GM12873 (cell line): ENCODE measurements at regions not wholly inside any gene's neighbourhood (a gene's known extent, or its start where the extent isn't known, plus 50 kb on each side); places are given as distances from the start of the nearest gene placed in this dataset.

Source experiments
- TF ChIP-seq, protein P1 (sequence below): IDR thresholded peaks from 2 replicates; pipeline ENCODE4 v1.5.1; 2012; ENCODE audit warnings: low read depth, mild to moderate bottlenecking, moderate library complexity, low read length, control low read depth; ENCODE audit not compliant: insufficient read depth; ENCODE audit errors: missing control alignments

DNA sequence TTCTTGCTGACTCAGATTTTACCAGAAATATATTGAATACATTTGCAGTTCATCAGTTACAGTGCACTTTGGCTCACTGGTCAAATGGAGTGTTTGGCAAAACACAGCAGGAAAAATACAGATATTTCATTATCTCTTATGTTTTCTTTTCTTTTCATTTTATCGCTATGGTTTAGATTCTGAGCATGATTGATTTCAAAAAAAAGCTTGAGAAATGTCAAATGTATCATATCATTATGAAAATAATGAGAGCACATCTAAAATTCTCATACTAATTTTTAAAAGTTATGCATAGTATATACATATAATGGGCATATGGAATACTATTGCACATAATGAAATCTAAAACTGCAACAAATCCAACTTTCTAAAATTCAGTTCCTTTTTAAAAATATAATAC lies 593.8 kb upstream of the PCDH7 start:
- TF ChIP-seq, protein P1, sequence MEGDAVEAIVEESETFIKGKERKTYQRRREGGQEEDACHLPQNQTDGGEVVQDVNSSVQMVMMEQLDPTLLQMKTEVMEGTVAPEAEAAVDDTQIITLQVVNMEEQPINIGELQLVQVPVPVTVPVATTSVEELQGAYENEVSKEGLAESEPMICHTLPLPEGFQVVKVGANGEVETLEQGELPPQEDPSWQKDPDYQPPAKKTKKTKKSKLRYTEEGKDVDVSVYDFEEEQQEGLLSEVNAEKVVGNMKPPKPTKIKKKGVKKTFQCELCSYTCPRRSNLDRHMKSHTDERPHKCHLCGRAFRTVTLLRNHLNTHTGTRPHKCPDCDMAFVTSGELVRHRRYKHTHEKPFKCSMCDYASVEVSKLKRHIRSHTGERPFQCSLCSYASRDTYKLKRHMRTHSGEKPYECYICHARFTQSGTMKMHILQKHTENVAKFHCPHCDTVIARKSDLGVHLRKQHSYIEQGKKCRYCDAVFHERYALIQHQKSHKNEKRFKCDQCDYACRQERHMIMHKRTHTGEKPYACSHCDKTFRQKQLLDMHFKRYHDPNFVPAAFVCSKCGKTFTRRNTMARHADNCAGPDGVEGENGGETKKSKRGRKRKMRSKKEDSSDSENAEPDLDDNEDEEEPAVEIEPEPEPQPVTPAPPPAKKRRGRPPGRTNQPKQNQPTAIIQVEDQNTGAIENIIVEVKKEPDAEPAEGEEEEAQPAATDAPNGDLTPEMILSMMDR: no peak

DNA sequence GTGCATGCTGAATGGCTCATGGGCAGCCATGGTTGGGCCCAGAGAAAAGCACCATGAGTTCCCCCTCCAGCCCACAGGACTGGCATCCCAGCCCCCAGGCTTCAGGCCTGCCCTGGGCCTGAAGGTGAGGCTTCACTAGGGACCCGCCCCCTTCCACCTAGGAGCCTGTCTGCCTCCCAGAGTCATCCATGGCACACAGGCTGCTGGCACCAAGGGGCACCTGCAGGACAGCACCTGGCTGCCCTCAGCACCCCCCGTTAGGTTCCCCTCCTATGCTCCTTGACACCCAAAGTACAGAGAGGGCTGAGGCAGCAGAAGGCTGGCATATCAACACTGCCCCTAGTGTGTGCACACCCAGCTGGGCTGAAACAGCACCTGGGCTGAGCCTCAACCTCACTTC lies 566.7 kb upstream of the PCDH7 start:
- TF ChIP-seq, protein P1: no peak

DNA sequence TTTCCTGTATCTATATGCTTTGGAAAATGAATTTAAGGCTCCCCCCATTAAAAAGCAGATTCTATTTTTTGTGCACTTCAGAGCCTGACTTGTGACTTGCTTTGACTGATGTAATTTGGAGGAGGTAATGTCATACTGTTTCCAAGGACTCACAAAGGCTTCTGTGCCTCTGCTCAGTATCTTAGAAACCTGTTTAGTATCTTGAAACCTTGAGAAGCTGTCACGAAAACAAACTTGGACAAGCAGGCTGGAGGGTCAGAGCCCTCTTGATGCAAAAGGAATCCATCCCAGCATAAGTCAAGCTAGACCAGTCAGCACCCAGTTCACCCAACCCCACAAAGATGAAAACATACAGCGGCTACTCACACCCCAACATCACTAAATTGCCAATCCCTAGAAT lies 560.0 kb upstream of the PCDH7 start:
- TF ChIP-seq, protein P1: no peak

DNA sequence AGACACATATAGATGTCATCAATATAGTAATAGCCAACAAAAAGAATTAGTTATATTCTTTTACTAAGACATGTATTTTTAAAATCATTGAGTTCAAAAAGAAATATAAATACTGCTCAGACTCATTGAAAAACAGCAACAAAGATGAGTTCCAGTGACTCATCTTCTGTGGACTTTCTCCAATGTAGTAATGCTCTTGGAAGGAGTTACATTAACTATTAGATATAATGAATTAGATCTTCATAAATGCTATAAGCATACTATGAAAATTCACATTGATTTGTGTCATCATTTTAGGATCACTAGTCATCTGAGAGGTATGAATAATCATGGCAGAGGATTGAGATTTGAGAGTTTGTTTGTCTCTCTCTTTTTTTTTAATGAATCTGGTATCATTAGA lies 547.8 kb upstream of the PCDH7 start:
- TF ChIP-seq, protein P1: no peak

DNA sequence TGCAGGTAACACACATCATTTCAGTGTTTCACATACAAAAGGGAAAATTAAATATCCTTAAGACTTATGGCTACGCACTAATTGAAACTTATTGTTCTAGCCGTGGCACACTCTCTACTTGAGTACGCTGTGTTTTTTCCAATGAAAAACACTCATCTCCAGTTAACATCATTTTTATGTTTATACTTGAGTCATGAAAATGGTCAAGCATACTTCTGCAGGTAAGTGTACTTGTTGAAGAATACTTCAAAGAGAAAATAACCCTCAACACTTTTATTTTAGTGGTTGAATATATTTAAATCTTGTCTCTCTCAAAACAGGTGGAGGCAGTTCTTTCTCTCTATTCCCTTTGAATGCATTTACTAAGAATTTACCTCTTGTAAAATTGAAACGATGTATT lies 538.7 kb upstream of the PCDH7 start:
- TF ChIP-seq, protein P1: no peak

DNA sequence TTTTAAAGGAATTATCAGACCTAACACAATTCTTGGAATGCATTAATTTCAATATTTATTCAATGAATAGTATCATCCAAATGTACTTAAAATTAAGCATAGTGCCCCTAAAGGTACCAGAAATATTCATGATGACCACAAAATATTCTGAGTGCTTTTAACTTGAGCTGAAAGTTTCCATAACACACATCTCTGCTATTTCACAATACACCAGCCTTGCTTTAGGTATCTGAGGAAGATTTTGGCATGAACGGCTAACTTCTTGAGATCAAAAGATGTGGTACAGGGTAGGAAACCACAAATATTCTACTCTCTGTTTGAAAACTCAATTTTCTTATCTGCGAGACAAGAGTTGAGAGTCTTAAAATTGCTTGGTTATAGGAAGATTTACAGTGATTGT lies 538.3 kb upstream of the PCDH7 start:
- TF ChIP-seq, protein P1: no peak

DNA sequence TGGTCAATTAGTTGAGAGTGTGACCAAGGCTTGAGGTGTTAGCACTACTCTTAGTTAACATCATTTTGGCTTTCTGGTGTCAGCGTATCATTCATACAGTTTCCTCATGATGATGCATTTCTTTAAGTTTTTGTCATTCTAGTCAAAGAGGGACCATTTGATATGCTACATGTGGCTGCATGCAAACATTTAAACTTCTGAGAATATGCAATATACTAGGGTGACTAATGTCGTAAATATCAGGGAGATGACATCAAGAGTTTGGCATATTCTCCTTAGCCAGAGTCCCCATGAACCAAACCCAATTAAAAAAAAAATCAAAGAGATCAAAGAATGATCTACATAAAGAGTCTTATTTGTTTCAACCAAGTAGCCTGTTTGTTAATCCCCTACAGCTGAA lies 537.4 kb upstream of the PCDH7 start:
- TF ChIP-seq, protein P1: no peak
